ENCODE measurements at regions not wholly inside any gene's neighbourhood (a gene's known extent, or its start where the extent isn't known, plus 50 kb on each side); places are given as distances from the start of the nearest gene placed in this dataset.

DNA sequence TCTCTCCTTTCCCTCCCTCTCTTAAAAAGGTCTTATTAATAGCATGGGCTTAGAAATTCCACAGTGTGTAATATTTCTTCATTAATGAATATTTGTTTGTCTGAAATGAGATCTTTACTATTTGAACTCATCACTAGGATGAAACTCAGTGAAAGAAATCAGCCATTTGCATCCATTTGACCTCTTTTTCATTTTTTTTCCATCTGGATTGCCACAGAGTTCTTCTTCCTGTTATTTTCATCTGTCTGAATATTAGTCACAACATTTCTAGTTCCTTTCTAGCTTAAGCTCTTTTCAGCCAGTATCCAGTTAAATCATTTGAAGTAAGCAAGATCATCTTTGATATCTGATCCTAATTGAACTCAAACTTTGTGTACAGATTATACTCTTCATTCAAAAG lies 69.2 kb upstream of the PLS3 start:
- Histone ChIP-seq H3K4me1 (no peaks in the 10 kb centered on the region), H3K36me3 (no peaks in the 10 kb centered on the region), H3K9me3 (no peaks in the 10 kb centered on the region), H3K27ac (no peak overlapping the region), H3K27me3 (no peaks in the 10 kb centered on the region), H3K9ac (ENCODE audit: low read depth in 2 of 2, low read length in 2 of 2) (no peak overlapping the region), H3K4me3 (no peak overlapping the region)
- no peak for DNase-seq
- TF ChIP-seq CTCF (IDR thresholded peaks at IDR 0.05), result no peak
- intact Hi-C loops (cut with DNase I), result no loop called here

GRCh38 chrX:115493015-115493414 lies 68.0 kb upstream of the PLS3 start:
- Histone ChIP-seq H3K4me3 (no peak overlapping the region), H3K36me3 (no peaks in the 10 kb centered on the region), H3K4me1 (no peaks in the 10 kb centered on the region), H3K27me3 (no peaks in the 10 kb centered on the region), H3K9me3 (no peaks in the 10 kb centered on the region), H3K27ac (no peak overlapping the region), H3K9ac (ENCODE audit: low read depth in 2 of 2, low read length in 2 of 2) (no peak overlapping the region)
- intact Hi-C loops (cut with DNase I), result no loop called here
- DNase-seq, result no peak
- no peak for TF ChIP-seq CTCF (IDR thresholded peaks at IDR 0.05)

- H3K9me3 ChIP-seq, result no peaks in the 10 kb centered on the region
- no peaks in the 10 kb centered on the region for H3K36me3 ChIP-seq
- H3K9ac ChIP-seq (ENCODE audit: low read depth in 2 of 2, low read length in 2 of 2), result no peak overlapping the region
- no peak for DNase-seq
- H3K4me3 ChIP-seq, result no peak overlapping the region
- intact Hi-C loops (cut with DNase I), result no loop called here
- no peak overlapping the region for H3K27ac ChIP-seq
- TF ChIP-seq CTCF (IDR thresholded peaks at IDR 0.05), result no peak
- H3K4me1 ChIP-seq, result no peaks in the 10 kb centered on the region
- no peaks in the 10 kb centered on the region for H3K27me3 ChIP-seq
Observed at GRCh38 chrX:115494161-115494560, 66.8 kb upstream of the PLS3 start.

DNA sequence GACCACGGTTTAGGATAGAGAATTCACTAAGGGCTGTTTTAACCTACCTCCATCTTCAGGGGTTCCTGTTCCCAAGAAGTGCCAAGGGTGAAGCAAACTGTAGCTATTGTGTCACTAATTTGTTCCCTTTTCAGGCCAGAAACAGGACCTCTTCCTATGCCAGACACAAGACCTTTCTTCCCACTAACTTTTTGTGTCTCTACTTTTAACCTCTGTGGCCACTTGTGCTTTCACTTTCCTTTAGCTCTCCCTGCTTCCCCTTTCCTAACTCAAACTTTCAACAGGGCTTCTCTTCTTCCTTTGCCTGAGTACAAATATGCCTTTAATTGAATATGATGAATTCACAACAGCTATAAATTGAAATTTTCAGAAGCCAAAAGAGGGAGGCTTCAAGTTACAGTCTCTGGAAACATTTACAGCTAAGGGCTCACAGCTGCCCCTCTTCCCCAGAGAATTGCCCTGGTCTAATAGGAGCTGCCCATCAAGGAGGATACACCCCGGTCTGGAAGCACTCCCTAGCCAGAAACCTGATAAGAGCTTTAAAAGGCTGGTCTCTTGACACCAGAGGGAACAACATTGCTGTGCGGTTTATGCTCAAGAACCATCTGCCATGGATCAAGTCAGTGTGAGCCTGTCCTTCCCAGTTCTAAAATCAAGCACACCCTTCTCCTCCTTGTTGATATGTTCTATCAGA lies 61.7 kb upstream of the PLS3 start:
- H3K4me1 ChIP-seq, result no peaks in the 10 kb centered on the region
- no peak for TF ChIP-seq CTCF (IDR thresholded peaks at IDR 0.05)
- H3K27ac ChIP-seq, result no peak overlapping the region
- intact Hi-C loops (cut with DNase I), result no loop called here
- no peaks in the 10 kb centered on the region for H3K9me3 ChIP-seq
- H3K9ac ChIP-seq (ENCODE audit: low read depth in 2 of 2, low read length in 2 of 2), result no peak overlapping the region
- H3K27me3 ChIP-seq, result no peaks in the 10 kb centered on the region
- no peak for DNase-seq
- H3K36me3 ChIP-seq, result no peaks in the 10 kb centered on the region
- no peak overlapping the region for H3K4me3 ChIP-seq

DNA sequence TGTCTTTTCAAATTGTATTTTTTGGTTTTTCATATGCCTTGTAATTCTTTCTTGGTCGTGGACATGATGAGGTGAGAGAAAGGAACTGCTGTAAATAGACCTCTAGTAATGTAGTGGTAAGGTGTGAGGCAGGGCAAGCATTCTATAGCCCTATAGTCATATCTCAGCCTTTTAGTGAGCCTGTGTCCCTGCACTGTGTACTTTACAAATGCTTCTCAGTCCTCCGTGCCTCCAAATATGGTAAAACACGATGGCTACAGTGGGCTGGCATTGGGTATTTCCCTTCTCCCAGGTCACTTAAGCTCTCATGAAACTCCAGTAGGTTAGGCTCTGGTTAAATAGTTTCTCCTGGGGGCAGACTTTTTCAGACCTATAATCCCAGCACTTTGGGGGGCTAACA lies 57.9 kb upstream of the PLS3 start:
- intact Hi-C loops (cut with DNase I), result no loop called here
- H3K36me3 ChIP-seq, result no peaks in the 10 kb centered on the region
- no peak for TF ChIP-seq CTCF (IDR thresholded peaks at IDR 0.05)
- H3K4me3 ChIP-seq, result no peak overlapping the region
- no peaks in the 10 kb centered on the region for H3K27me3 ChIP-seq
- no peak overlapping the region for H3K27ac ChIP-seq
- no peaks in the 10 kb centered on the region for H3K9me3 ChIP-seq
- DNase-seq, result no peak
- no peak overlapping the region for H3K9ac ChIP-seq (ENCODE audit: low read depth in 2 of 2, low read length in 2 of 2)
- H3K4me1 ChIP-seq, result no peaks in the 10 kb centered on the region
